ENCODE measurements at regions not wholly inside any gene's neighbourhood (a gene's known extent, or its start where the extent isn't known, plus 50 kb on each side); places are given as distances from the start of the nearest gene placed in this dataset.

GRCh38 chrX:125203365-125203736 lies 116.3 kb upstream of the TEX13C start:
- FAIRE-seq (no peak), ATAC-seq (no peak), DNase-seq (ENCODE audit: low spot score) (no peak)
- H3K27me3 ChIP-seq (ENCODE audit: control insufficient read depth in 1 of 2, insufficient read depth in 2 of 2, low read length in 2 of 2), result peaks cover 0 to 4% of the 10 kb centered on the region in 2 experiments; a peak in 2 of 5 replicates
- WGBS (ENCODE audit: low lambda C conversion rate), result no CpG with 5 or more reads among the region's 25 CpGs
- H3K79me2 ChIP-seq (ENCODE audit: insufficient read depth, low read length), result no peaks in the 10 kb centered on the region
- no peaks in the 10 kb centered on the region for H3K4me1 ChIP-seq (ENCODE audit: insufficient read depth, low read length)
- H3K4me3 ChIP-seq (replicated peaks in 1 of 3; ENCODE audit: insufficient read depth in 1 of 3, low read depth in 2 of 3, low read length in 3 of 3), result no peak overlapping the region
- no peaks in the 10 kb centered on the region for H3K9me3 ChIP-seq (ENCODE audit: low read length)
- no peak overlapping the region for H3K9ac ChIP-seq (ENCODE audit: insufficient read depth, low read depth, low read length)
- no peaks in the 10 kb centered on the region for H3K36me3 ChIP-seq (replicated peaks in 1 of 2; ENCODE audit: control insufficient read depth in 1 of 2, insufficient read depth in 2 of 2, low read length in 2 of 2)
- TF ChIP-seq TGIF2 (CRISPR knock-in tag; IDR thresholded peaks at IDR 0.05) (no peak), ZNF383 (CRISPR knock-in tag; IDR thresholded peaks at IDR 0.05; ENCODE audit: borderline replicate concordance) (no peak), MAFF (IDR thresholded peaks at IDR 0.05; ENCODE audit: low read depth, low read length) (no peak), REL (CRISPR knock-in tag; conservative IDR thresholded peaks at IDR 0.05) (no peak), ZIK1 (CRISPR knock-in tag; IDR thresholded peaks at IDR 0.05; ENCODE audit: borderline replicate concordance, low read depth) (no peak), AFF4 (CRISPR knock-in tag; IDR thresholded peaks at IDR 0.05) (no peak), GABPB1 (CRISPR knock-in tag; IDR thresholded peaks at IDR 0.05) (no peak), ZNF263 (CRISPR knock-in tag; IDR thresholded peaks at IDR 0.05) (no peak), ZNF143 (CRISPR knock-in tag; IDR thresholded peaks at IDR 0.05) (no peak), TRIM22 (IDR thresholded peaks at IDR 0.05) (no peak), HDAC6 (IDR thresholded peaks at IDR 0.05; ENCODE audit: low read depth, low read length) (no peak), TBP (CRISPR knock-in tag; IDR thresholded peaks at IDR 0.05) (no peak), ZBTB7A (CRISPR knock-in tag; IDR thresholded peaks at IDR 0.05) (no peak), ZNF703 (CRISPR knock-in tag; IDR thresholded peaks at IDR 0.05; ENCODE audit: borderline replicate concordance) (no peak), PBX2 (CRISPR knock-in tag; IDR thresholded peaks at IDR 0.05) (no peak), ZNF709 (CRISPR knock-in tag; IDR thresholded peaks at IDR 0.05) (no peak), ZNF629 (CRISPR knock-in tag; conservative IDR thresholded peaks at IDR 0.05) (no peak)
- ChIA-PET POLR2A (no interaction called here), CTCF (ENCODE audit: low intra/inter-chr PET ratio, low total read pairs) (no interaction called here)
- no TSS peak for BruUV-seq (replicated peaks)
- intact Hi-C loops (cut with micrococcal nuclease; ENCODE audit: unreplicated experiment) (no loop called here), in situ Hi-C loops (cut with HindIII; ENCODE audit: extremely low pct_ligation_motif_present, low pct_unique_long_range_greater_than_20kb) (no loop called here)
- no peak overlapping the region for H2AFZ ChIP-seq (ENCODE audit: low read length)
- no peaks in the 10 kb centered on the region for H4K20me1 ChIP-seq (ENCODE audit: insufficient read depth, low read length)
- no peak overlapping the region for H3K4me2 ChIP-seq (ENCODE audit: low read depth, low read length)
- no peak overlapping the region for H3K27ac ChIP-seq (ENCODE audit: extremely low read length, insufficient read depth, low read length)
